D341Med (cell line): ENCODE measurements at regions not wholly inside any gene's neighbourhood (a gene's known extent, or its start where the extent isn't known, plus 50 kb on each side); places are given as distances from the start of the nearest gene placed in this dataset.
A peak's percentile ranks its signal among the peaks of the same experiment; 100 is the strongest.

ENCODE experiments used
- DNase-seq: peaks from one replicate; pipeline ENCODE4 v3.0.0; 2012; ENCODE audit warnings: low spot score

DNA sequence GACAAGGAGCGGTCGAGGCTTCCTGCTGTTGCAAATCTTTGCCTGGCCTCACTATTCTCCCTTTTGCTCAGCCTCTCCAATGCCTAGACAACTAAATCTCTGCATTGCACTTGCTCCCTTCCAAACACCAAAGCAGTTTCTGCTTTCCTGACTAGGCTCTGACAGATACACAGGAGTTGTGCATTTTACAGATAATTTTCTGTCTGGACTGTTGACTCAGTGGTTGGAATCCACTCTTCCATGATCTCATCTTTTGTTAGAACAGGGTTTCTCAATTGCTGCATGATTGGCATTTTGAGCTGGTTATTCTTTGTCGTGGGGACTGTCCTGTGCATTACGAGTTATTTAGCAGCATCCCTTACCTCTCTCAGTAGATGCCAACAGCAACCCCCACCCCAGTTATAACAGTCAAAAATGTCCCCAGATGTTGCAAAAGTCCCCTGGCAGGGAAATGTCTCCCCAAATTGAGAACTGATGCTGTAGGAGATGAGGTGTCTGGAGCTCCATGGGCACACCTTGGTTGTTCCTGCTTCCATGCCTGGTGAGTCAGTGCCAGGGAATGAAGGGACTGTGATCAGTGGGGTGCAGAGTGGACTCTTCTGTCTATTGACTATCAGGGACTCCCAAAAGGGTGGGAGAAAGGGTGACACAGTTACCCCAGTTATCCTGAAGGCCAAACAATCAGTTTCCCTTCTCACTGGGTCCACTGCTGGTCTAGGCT lies 557.4 kb upstream of the PSMD7 start:
- no peak for DNase-seq

DNA sequence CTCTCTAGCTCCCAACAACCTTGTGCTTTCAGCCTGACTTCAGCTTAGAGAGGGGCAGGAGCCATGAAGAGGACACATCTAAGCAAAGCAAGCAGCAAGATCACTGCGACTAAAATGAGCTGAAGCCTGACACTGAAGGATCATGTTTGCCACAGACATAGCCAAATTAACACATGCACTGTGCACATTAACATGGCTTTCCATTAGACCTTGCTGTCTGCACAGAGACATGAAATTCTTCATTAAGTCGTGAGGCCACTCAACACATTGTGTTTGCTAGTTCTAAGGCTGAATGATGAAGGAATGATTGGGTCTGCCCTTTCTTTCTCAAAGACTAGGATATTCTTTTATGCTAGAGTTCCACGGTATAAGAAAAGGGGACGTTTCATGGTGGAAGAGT lies 558.3 kb upstream of the PSMD7 start:
- no peak for DNase-seq

DNA sequence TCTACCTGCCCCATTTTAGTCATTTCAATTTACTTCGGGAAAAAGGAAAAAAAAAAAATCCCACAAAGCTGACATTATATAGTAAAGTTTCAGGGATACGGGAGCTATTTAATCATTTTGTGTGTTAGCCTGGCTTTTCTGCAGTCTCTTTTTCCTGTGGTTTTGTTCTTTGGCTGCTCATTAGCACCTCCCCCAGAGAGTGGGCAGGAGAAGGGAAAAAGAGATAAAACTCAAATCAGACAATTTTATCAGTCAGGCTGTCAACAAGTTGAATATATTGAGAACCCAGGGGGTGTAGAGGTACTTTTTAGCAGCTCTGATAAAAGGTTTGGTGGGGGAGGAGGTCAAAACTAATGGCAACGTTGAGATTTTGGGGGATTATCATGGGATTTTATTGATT lies 559.0 kb upstream of the PSMD7 start:
- no peak for DNase-seq

DNA sequence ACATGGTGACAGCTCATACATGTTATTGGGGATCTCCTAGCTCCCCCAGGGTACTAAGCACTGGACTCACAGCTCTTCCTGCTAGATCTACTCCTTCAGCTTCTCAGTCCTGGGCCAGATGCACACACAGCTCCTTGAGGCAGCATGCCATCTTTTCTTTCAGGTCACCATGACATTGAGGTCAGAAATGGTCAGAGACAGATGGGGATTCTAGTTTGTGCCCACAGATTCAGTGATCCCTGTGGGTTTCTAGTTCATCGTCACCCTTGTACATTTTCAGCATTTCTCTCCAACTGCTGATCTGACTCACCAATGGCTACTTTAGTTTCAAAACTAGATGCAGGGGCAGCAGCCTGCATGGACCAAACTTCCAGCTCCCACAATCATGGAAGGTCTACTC lies 560.7 kb upstream of the PSMD7 start:
- no peak for DNase-seq

DNA sequence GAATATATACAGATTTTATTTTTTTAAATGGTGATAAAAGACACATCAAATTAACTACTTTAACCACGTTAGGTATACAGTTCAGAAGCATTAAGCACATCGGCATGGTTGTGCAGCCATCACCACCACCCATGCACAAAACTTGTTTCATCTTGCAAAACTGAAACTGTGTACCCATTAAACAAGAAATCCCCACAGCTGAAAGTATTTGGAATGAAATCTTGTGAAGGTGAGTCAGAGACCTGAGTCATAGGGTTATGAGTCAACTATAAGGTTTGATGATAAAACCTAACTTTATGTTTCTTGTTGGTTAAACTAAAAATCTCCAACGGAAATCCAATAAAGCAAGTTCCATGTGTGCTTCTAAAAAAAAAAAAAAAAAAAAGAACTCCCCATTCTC lies 561.6 kb upstream of the PSMD7 start:
- no peak for DNase-seq

DNA sequence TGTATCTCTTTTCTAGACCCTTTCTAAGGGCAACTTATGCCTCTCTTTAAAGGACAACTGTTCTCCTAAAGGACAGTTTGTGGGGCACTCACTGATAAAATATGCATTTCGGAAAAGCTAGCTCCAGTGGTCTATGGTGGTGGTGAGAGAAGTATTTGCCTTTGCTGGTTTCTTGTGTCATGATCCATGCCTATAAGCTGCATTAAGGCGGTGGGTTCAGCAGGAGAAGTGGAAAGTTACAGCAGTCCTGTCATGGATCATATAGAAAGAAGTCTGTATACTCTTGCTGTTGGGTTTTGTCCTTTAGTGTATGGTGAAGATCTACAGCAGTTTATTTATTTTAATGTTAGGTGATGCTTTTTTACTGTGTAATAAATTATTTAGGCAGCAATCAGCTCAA lies 563.9 kb upstream of the PSMD7 start:
- no peak for DNase-seq

DNA sequence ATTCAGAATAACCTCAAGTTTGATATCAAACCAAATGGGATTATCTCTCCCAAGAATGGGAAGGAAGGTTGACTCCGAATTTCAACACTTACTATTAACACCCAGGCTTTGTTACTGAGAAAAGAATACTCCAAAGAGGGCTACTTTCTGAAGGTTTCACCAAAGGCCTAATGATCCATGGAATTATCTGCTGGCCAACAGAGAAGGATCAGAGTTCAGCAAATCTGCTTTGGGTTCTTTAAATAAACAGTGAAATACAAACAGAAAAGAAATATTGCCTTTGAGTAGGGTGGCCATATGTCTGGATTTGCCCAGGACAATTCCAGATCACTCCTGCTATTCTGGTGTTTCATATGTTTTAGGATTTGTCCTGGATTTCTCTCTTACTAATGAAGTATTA lies 564.5 kb upstream of the PSMD7 start:
- DNase-seq: no peak

DNA sequence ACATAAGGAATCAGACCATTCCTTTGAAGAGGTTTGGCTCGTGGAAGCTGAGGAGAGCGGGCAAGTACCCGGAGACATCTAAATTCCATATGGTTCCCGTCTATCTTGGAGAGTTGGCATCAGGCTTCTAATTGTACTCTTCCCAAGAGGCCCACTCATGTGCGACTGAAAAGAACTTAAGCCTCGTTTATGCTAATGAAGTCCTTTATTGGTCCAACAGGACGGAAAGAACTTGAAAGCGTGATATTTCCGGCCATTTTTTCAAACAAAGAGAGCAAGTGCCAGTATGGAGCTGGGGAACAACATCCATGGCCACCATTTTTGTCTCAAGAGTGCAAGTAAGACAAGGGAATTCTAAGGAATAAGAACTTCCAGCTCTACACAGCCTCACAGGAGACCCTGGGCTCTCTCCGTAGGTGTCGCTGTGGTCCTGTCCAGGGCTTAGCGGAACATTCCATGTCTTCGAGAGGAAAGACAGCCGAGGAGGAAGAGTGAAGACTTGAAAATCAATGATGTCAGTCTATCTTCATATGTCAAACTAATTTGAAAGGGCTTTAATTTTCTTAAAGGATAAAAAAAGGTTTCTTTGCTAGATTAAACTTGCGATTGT lies 566.0 kb upstream of the PSMD7 start:
- no peak for DNase-seq

DNA sequence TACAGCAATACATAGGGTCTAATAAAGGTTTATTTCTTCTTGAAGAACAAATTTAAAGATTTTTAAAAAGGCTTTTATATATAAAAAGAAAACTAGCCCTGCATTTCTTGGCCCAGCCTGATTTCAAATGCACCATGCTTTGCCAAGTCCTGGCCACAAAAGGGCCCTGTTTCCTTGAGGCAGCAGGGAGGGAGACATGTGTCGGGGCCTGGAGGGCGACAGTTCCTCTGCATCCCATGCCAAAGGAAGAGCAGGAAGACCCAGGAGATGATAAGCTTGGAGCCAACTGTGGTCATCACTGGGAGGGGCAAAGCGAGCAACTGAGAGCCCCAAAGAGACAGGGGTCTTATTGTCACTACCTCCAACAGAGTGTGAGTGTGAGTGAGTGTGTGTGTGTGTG lies 571.5 kb upstream of the PSMD7 start:
- DNase-seq: no peak

DNA sequence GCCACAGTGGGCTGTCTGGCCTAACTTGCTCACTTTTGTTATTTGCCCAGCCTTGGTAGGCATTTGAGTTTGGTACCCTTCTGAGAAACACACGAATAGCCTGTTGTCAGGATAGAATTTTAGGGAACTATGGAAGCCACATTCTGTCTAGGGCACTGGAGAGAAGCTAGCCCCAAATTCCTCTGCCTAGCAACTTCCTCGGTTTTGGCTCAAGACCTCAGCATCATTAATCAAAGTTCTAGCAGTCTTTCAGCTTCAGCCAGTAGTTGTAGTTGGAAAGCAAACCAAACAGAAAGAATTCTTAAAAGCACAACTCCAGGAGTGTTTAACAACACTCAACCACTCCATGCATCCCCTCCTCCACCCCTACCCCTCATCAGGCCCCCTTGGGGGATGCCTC lies 572.1 kb upstream of the PSMD7 start:
- no peak for DNase-seq

DNA sequence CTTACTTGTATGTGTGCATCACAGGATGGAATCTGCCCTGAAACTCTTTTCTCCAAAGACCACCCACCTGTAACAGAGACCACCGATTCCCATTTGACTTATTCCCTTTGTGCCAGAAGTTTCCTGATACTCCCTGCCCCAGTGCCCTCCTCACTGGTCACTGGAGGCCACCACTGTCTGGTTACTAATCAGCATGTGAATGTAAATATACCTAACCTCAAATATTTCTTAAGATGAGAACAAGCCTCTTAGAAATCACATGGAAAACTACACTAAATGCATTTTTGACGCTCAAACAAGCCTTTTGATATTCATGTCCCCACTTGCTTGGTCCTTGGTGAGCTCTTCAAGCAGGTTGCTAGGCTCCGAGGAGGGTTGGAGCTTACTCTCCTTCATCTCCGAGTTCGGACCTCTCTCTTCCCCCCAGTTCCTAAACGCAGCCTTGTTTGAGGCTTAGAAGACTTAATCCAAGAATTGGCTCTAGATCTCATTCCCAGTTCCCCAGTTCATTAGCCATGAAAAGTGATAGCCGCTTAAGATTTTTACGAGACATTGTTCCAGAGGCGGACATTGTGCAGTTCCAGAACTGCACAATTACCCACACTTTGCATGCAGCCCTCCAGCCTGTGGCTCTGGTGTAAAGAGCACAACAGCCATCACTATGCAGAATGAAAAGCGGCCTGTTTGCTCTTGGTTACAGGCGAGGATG lies 579.2 kb upstream of the PSMD7 start:
- DNase-seq: no peak

DNA sequence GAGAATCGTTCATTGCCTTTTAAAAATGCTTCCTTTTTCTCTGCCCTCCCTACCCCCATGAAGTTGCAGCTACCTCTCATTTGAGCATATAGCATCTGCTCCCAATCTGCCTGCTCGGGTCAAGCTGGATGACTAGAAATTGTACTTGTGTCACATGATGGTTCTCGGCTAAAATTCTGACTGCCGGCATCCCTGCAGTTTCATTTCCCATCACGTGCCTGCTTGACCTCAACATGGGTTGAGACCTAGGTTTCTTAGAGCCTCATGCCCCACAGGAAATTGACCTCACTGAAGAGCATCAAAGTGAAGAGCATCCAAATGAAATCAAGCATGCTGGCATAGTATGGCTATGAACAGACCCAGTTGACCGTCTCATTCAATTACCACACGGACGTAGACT lies 581.6 kb upstream of the PSMD7 start:
- DNase-seq: no peak

DNA sequence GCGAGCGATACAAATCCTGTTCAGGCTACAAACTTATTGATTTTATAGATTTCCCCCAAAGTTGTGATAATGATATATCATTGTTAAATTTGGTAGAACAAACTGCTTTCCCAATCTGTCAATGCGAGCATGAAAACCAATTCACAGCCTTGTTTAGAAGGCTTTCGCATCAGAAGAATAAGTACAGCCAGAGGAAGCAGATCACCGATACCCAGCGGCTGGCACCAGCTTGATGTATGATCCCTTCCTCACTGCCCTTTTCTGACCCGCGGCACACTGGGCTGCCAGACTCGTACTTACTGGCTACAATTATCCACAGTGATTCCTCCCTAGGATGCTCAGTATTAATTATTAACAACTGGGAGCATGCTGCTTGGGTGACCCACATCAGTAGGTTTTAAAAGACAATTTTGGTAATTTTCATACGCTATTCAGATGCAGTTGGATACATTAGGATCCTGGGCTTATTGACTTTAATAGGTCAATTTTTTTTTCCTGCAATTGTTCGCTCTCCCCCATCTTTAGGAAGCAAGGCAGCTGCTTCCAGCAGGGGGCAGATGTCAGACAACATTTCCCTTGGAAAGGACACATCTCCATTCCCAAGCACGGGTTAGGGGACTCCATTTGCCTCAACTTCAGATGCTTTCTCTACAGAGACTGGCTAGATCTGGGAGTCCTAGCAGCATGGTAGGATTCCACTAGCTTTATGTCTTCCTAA lies 582.7 kb upstream of the PSMD7 start:
- peak; percentile 34 for DNase-seq

DNA sequence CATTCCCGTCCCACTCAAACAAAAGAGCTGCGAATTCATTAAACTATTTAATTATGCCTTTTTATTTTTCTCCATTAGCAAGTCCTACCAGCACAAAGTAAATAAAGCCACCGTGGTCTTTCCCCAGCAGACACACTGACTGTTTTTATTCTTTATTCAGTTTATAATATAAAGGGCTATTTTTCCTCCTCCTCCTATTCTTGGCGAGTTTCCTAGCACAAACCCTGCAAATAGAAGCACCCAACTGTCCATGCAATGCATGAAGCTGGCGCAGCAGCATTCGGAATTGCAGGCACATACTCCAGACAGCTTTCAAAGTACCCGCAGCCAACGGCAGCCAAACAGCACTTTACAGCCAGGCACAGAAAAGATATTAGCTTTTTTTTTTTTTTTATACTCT lies 583.4 kb upstream of the PSMD7 start:
- DNase-seq: no peak

DNA sequence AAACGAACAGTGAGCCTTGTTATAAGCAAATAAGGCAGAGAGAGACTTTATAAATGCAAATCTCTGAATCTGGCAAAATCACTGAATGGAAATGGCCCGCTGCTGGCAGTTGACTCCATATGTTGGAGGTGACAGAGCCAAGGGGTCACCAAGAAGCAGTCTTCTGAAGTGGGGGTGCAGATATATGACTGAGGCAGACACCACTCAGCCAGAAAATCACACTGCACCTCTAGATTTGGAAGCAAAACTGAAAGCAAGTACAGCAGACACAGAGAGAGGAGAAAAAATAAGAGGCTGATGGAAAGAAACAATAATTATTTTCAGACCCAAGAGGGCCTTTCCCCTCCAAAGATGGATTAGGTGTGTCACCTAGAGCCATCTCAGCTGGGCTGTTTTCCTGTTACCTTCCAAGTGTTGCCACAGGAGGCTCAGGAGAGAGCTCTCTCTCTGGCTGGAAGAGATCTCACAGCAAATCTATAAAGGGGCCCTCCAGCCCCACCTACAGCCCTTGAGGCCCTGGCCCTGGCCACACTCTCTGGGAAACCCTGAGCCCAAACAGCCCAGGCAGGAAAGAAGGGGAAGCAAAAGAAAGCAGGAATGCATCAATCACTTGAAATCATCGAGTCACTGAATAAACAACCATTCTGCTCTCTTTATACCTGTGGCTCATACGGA lies 585.1 kb upstream of the PSMD7 start:
- DNase-seq: no peak

DNA sequence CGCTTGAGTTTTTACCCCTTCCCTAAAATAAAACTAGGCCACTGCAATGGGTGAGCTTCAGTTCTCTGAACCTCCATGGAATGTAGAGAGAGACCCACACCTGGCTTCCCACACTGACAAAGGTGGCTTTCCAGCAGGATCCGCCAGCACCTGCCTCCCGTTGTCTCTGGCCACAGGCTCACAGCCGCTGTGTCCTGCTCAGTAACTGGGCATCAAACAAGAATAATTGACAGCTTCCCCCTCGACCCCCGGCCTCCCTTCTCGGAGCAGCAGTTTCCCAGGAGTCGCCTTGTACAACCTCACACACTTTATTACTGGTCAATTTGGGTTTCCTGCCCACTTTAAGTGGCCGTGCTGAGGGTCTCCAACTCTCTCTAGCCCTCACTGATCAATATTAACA lies 586.1 kb upstream of the PSMD7 start:
- no peak for DNase-seq

DNA sequence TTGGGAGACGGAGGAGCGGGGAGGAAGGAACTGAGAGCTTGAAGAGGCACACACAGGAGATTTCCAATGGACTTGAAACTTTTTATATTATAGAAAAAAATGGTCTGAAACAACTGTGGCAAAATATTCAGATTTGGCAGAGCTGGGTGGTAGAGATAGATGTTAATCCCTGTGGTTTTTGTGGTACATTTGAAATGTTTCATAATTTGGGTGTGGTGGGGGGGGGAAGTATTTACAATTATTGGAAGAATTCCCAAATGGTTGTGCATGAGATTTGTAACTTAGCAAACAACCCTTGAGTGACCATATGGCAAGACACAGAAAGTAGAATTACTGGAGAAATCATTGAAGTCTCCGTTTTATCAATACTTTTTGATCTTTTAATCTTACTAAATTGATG lies 588.8 kb upstream of the PSMD7 start:
- DNase-seq: no peak

DNA sequence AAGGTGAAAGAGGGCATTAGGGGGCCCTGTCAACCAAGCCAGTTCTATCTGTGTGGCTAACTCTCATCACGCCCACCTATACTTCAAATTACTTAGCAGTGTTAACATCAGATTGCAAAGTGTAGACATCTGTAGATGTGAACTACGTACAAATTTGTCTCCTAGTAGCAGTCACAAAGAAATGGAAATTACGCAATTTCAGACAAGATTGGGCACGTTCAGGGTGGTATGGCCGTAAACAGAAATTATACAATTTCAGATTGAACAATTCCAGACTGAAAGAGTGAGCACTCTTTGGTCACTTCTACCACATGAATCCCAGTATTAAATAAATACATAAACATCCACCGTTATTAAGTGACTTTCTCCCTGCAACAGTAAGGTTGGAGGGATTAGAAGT lies 592.7 kb upstream of the PSMD7 start:
- no peak for DNase-seq

DNA sequence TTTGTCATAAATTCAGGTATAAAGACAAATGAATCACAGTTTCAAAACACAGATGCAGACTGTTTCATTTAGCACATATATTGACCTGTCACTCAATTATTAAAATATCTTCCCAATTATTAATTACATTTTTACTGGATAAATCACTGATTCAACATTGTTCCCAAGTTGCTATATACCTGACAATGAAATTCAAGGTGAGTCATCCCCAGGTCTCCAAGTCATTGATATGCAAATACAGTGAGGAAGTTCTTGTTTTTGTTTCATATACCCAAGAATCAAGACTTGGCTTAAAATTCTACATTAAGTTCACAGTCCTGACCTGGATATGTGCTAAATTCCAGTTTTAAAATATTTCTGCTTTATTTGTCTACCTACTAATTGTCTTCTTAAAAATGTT lies 599.3 kb upstream of the PSMD7 start:
- DNase-seq: no peak

DNA sequence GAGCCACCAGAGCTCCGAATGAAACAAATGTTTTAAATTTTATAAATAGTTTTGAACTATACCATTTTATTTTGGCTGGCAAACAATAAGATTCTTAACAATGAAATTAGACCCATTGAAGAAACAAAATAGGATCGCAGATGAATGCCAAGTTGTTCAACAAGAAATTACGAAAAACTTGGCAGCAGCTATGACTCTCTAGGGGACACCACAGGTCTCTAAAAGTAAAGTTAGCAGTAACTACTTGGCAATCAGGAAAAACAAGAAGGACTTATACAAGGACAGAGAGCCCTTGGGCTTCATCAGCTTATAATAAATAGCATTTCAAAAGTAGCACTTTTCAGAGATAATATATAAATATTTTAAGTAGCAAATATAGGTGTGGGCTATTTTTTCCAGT lies 603.8 kb upstream of the PSMD7 start:
- DNase-seq: no peak

DNA sequence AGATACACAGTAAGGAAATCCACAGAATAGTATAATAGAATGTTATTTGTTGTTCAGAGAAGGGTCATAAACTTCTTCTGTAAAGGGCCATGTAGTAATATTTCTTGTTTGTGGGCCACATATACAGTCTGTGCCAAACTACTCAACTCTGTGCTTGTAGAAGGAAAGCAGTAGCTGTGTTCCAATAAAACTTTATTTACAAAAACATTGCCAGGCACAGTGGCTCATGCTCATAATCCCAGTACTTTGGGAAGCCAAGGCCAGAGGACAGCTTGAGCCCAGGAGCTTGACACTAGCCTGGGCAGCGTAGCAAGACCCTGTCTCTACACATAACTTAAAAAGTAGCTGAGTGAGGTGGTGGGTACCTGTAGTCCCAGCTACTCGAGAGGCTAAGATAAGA lies 612.8 kb upstream of the PSMD7 start:
- DNase-seq: no peak

DNA sequence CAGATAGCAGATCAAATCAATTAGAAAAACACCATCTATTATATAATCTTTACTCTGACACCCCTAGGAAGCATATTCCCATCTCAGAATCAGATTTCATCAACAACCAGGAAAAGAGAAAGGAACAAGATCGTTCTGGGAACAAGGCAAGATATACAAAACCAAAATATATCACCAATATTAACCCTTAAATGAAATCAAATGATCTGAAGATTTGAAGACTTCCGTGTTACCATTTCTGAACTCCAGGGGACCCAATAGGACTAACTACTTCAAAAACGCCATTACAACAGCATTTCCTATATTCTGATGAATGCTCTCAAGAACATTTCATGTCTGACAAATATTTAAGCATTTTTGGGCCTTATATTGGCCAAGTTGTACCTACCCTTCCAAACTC lies 624.2 kb upstream of the ZFHX3 start:
- no peak for DNase-seq
